ENCODE measurements at regions not wholly inside any gene's neighbourhood (a gene's known extent, or its start where the extent isn't known, plus 50 kb on each side); places are given as distances from the start of the nearest gene placed in this dataset.

DNA sequence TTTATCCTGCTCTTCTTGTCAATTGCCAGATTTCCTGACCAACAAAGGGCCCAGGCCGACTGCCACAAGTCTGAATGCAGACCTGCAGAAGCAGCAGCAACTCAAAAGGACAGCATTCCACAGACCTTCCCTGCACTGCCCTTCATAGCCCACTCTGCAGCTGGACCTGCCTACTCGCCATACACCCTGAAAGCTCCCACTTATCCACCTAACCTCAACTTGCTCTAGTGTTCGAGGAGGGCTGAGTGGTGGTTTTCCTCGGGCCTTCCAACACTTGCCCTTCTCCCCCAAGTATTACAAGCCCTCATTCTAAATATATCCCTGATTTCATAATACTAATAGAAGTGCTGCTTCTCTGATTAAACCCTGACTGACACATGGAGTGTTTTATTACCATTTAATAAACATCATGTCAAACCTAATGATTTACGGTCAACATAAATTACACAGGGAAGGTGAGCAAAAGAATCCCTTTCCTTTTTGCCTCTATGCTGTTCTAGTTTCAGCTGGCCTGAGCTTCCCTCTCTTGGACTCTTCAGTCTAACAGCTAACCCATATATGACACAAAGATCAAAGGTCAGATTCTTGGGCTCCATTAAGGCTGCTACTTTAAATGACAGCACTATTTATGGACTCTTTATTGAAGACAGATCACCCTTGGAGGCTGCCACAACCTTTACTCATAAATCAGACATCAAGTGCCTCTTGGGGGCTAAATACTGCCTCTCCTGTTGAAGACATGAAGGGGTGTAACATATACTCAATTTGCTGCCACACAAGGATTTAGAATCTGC lies 1546.9 kb upstream of the TMEM132C start:
- peaks cover 0 to 14% (median 0%) of the 10 kb centered on the region in 4 donors for H3K27me3 ChIP-seq
- H3K27ac ChIP-seq (replicated peaks in 1 of 4) = no peak overlapping the region
- H3K4me3 ChIP-seq = no peak overlapping the region
- H3K4me1 ChIP-seq = no peaks in the 10 kb centered on the region
- DNase-seq (ENCODE audit: extremely low spot score) = no peak
- H3K9me3 ChIP-seq = peaks cover 0 to 4% (median 0%) of the 10 kb centered on the region in 4 donors
- intact Hi-C loops (cut with DNase I) = no loop called here
- no peak for TF ChIP-seq POLR2AphosphoS5 (IDR thresholded peaks at IDR 0.05)
- TF ChIP-seq POLR2A (IDR thresholded peaks at IDR 0.05; ENCODE audit: low read depth) = no peak
- TF ChIP-seq, protein P1, sequence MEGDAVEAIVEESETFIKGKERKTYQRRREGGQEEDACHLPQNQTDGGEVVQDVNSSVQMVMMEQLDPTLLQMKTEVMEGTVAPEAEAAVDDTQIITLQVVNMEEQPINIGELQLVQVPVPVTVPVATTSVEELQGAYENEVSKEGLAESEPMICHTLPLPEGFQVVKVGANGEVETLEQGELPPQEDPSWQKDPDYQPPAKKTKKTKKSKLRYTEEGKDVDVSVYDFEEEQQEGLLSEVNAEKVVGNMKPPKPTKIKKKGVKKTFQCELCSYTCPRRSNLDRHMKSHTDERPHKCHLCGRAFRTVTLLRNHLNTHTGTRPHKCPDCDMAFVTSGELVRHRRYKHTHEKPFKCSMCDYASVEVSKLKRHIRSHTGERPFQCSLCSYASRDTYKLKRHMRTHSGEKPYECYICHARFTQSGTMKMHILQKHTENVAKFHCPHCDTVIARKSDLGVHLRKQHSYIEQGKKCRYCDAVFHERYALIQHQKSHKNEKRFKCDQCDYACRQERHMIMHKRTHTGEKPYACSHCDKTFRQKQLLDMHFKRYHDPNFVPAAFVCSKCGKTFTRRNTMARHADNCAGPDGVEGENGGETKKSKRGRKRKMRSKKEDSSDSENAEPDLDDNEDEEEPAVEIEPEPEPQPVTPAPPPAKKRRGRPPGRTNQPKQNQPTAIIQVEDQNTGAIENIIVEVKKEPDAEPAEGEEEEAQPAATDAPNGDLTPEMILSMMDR (IDR thresholded peaks at IDR 0.05) = no peak
- TF ChIP-seq EP300 (IDR thresholded peaks at IDR 0.05) = no peak
- no peaks in the 10 kb centered on the region for H3K36me3 ChIP-seq
- 56% methylated on average over 5 of the region's 5 CpGs for WGBS

DNA sequence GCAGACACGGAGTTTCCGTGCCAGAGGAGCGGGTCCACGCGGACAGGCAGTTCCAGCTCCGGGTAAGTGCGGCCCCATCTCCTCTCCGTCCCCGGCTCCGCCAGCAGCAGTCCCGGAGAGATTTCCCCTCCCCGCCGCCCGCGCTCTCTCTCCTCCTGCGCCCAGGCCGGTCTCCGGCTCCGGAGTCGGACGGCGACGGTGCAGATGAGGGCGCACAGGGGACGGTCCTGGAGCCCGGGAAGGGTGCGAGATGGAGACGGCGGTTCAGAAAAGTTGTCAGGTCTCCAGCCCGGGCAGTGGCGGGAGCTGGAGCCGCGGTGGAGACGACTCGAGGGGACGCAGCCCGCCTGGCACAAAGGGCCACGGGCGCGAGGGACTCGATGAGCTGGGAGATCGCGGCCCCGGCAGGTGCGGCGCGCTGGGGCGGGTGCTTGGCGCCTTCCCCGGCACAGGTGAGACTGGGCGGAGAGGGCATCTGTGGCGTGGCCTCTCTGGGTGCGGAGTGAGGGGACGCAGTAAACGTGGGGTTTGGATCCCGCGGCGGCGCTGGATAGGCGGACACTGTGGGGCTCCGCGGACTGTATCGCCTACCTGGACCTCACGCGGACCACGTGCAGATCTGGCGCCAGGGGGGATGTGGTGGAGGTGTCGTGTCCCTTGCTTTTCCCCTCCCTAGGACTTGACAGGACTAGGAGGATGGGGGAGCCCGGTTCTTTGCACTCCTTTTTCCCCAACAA lies 1540.3 kb upstream of the TMEM132C start:
- H3K4me1 ChIP-seq = peaks cover 0 to 7% (median 0%) of the 10 kb centered on the region in 4 donors
- H3K4me3 ChIP-seq = no peak overlapping the region
- no peaks in the 10 kb centered on the region for H3K36me3 ChIP-seq
- intact Hi-C loops (cut with DNase I) = no loop called here
- no peak for TF ChIP-seq EP300 (IDR thresholded peaks at IDR 0.05)
- TF ChIP-seq POLR2A (IDR thresholded peaks at IDR 0.05; ENCODE audit: low read depth) = no peak
- TF ChIP-seq, protein P1 (IDR thresholded peaks at IDR 0.05) = no peak
- no peak for TF ChIP-seq POLR2AphosphoS5 (IDR thresholded peaks at IDR 0.05)
- peaks cover 0 to 63% (median 0%) of the 10 kb centered on the region in 4 donors for H3K27me3 ChIP-seq
- WGBS = 8% methylated on average over 16 of the region's 69 CpGs
- H3K27ac ChIP-seq (replicated peaks in 1 of 4) = no peak overlapping the region
- H3K9me3 ChIP-seq = no peaks in the 10 kb centered on the region
- no peak for DNase-seq (ENCODE audit: extremely low spot score)

DNA sequence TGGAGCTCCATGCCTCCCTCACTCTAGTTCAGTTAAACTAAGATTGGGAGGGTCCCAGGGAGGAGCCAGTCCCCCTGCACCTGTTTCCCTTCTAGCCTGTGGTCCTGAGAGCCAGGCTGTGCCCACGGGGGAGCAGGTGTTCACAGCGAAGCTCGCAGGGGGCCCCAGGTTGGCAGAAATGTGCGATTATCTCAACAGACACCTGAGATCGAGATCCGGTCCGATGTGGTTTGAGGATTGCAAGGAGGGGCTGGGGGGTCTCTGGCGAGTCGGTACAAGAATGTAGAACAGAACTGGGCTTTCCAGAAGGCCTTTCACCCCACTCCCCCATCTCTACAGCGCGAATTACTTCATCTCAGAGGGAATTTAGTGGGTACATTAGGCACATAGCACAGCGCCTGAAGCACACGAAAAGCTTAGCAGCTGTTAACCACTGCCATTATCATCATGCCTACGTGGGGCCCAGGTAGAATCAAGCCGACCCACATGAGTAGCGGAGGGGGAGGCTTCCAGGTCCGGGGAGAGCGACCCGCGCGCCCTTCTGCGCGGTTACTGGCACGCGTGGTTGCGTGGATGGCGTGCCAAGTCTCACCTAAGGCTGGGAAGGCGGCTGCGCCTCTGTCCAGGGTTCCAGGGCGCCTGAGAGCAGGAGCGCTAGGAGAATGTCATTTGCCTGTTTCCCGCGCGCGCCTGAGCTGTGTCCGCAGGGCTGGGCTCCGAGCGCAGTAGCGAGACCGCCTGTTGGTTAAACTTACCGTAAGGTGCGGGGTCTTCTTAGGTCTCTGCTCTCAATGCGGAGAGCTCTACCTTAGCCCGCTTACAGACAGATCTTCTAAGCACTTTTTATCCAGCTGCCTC lies 1539.5 kb upstream of the TMEM132C start:
- intact Hi-C loops (cut with DNase I) = no loop called here
- 7% methylated on average over 11 of the region's 44 CpGs for WGBS
- Histone ChIP-seq H3K9me3 (no peaks in the 10 kb centered on the region), H3K36me3 (no peaks in the 10 kb centered on the region), H3K4me1 (peaks cover 0 to 7% (median 0%) of the 10 kb centered on the region in 4 donors), H3K27me3 (peaks cover 0 to 63% (median 0%) of the 10 kb centered on the region in 4 donors), H3K27ac (replicated peaks in 1 of 4) (no peak overlapping the region), H3K4me3 (no peak overlapping the region)
- no peak for DNase-seq (ENCODE audit: extremely low spot score)
- TF ChIP-seq POLR2AphosphoS5 (IDR thresholded peaks at IDR 0.05) = no peak
- TF ChIP-seq, protein P1 (IDR thresholded peaks at IDR 0.05) = no peak
- TF ChIP-seq EP300 (IDR thresholded peaks at IDR 0.05) = no peak
- no peak for TF ChIP-seq POLR2A (IDR thresholded peaks at IDR 0.05; ENCODE audit: low read depth)

DNA sequence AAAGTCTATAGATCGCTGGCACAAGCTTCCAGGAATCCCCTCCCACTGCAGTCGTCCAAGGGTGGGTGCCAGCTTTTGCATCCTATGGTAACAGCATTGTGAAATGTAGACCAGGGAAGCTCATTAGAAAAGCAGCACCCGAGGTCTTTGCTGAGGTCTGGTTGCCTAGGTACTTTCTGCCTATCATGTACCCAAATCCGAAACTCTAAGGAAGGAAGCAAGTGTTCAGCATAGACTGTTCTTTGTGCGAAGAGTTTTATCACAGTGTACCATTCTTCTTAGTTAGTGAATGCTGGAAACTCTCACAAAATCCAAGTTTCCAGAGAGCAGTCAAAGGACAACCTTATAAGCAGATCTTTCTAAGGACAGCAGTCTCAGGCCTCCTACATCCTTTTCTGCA lies 1532.7 kb upstream of the TMEM132C start:
- Histone ChIP-seq H3K36me3 (no peaks in the 10 kb centered on the region), H3K4me1 (no peaks in the 10 kb centered on the region), H3K27ac (replicated peaks in 1 of 4) (no peak overlapping the region), H3K4me3 (no peak overlapping the region), H3K9me3 (no peaks in the 10 kb centered on the region), H3K27me3 (peaks cover 0 to 14% (median 0%) of the 10 kb centered on the region in 4 donors)
- 77% methylated on average over 5 of the region's 5 CpGs for WGBS
- no peak for DNase-seq (ENCODE audit: extremely low spot score)
- intact Hi-C loops (cut with DNase I) = no loop called here
- TF ChIP-seq POLR2A (IDR thresholded peaks at IDR 0.05; ENCODE audit: low read depth) = no peak
- no peak for TF ChIP-seq POLR2AphosphoS5 (IDR thresholded peaks at IDR 0.05)
- TF ChIP-seq, protein P1 (IDR thresholded peaks at IDR 0.05) = no peak
- no peak for TF ChIP-seq EP300 (IDR thresholded peaks at IDR 0.05)
